H1 (cell line): ENCODE measurements at regions not wholly inside any gene's neighbourhood (a gene's known extent, or its start where the extent isn't known, plus 50 kb on each side); places are given as distances from the start of the nearest gene placed in this dataset.

Experiments used
- CTCF ChIA-PET: fragments of 300-600 bp; sonication (Branson Sonifier 250); formaldehyde crosslinking; loops from one replicate; lab custom pipeline; 2021; ENCODE audit not compliant: partially characterized antibody; lab: Charles Lee
- POLR2A ChIA-PET: fragments of 300-600 bp; sonication (Branson Sonifier 250); formaldehyde crosslinking; loops from one replicate; lab custom pipeline; 2021; ENCODE audit warnings: inconsistent platforms; ENCODE audit not compliant: partially characterized antibody; lab: Charles Lee
- DNase-seq, 2 experiments: peaks; one replicate each; pipeline versions ENCODE4 v3.0.0 to v3.0.0-alpha.2; 2010 to 2022; ENCODE audit warnings: low spot score in 2 of 2, low read depth in 1 of 2, mixed read lengths in 1 of 2
- FAIRE-seq: peaks from 2 replicates; lab custom pipeline; 2011; peaks lifted over from hg19 to GRCh38; lab: Jason Lieb, UNC
- H2AFZ ChIP-seq: 2 replicates; pipeline ENCODE4 v1.8.1; 2012; ENCODE audit warnings: low read length, inconsistent platforms
- H2AK5ac ChIP-seq: 2 replicates; pipeline ENCODE4 v1.6.1; 2013; ENCODE audit warnings: low read depth, low read length
- H2BK120ac ChIP-seq: replicated peaks from 2 replicates; pipeline ENCODE3; 2013; ENCODE audit warnings: low read depth, low read length, inconsistent platforms
- H2BK12ac ChIP-seq: 2 replicates; pipeline ENCODE4 v1.6.1; 2013; ENCODE audit warnings: low read depth, low read length
- H2BK15ac ChIP-seq: 2 replicates; pipeline ENCODE4 v1.6.1; 2013; ENCODE audit warnings: low read length
- H2BK20ac ChIP-seq: 2 replicates; pipeline ENCODE4 v1.6.1; 2013; ENCODE audit warnings: low read length
- H2BK5ac ChIP-seq: 2 replicates; pipeline ENCODE4 v1.6.1; 2013; ENCODE audit warnings: low read depth, low read length
- H3K14ac ChIP-seq: 2 replicates; pipeline ENCODE4 v1.6.1; 2013; ENCODE audit warnings: inconsistent platforms; ENCODE audit not compliant: insufficient read length
- H3K18ac ChIP-seq: 2 replicates; pipeline ENCODE4 v1.6.1; 2013; ENCODE audit warnings: low read length; ENCODE audit errors: extremely low read depth
- H3K23ac ChIP-seq: 2 replicates; pipeline ENCODE4 v1.6.1; 2013; ENCODE audit warnings: inconsistent platforms; ENCODE audit not compliant: insufficient read length
- H3K23me2 ChIP-seq: 2 replicates; pipeline ENCODE4 v1.6.1; 2013; ENCODE audit warnings: low read depth, low read length
- H3K27ac ChIP-seq: 2 replicates; pipeline ENCODE4 v1.6.1; 2011; ENCODE audit warnings: low read depth, low read length, inconsistent platforms
- H3K27me3 ChIP-seq, 4 experiments: replicated peaks in 1 of 4; 1 replicate in 1 of 4; 2 replicates in 3 of 4; pipeline versions ENCODE4 v1.6.1 to v1.8.1; 2011 to 2013; ENCODE audit warnings: low read length in 3 of 4, mild to moderate bottlenecking in 3 of 4, inconsistent platforms in 2 of 4, mixed read lengths in 2 of 4, moderate library complexity in 1 of 4; ENCODE audit not compliant: control insufficient read depth in 3 of 4, insufficient read depth in 3 of 4; ENCODE audit errors: extremely low read depth in 1 of 4
- H3K36me3 ChIP-seq, 4 experiments: 2 replicates each; pipeline versions ENCODE4 v1.6.1 to v1.8.1; 2011 to 2013; ENCODE audit warnings: mild to moderate bottlenecking in 4 of 4, low read length in 3 of 4, moderate library complexity in 2 of 4, control low read depth in 1 of 4, inconsistent platforms in 1 of 4; ENCODE audit not compliant: insufficient read depth in 4 of 4, control insufficient read depth in 2 of 4
- H3K4ac ChIP-seq: replicated peaks from 2 replicates; pipeline ENCODE3; 2013; ENCODE audit warnings: low read length, low read depth, mixed read lengths, inconsistent platforms; ENCODE audit not compliant: insufficient read length
- H3K4me1 ChIP-seq, 4 experiments: replicated peaks in 1 of 4; 1 replicate in 1 of 4; 2 replicates in 3 of 4; pipeline versions ENCODE4 v1.6.1 to v1.8.1; 2011 to 2013; ENCODE audit warnings: low read length in 3 of 4, inconsistent platforms in 2 of 4, mixed read lengths in 1 of 4; ENCODE audit not compliant: insufficient read depth in 4 of 4, control insufficient read depth in 3 of 4
- H3K4me2 ChIP-seq, 2 experiments: 2 replicates each; pipeline versions ENCODE4 v1.6.1 to v1.8.1; 2011 to 2013; ENCODE audit warnings: low read depth in 2 of 2, low read length in 2 of 2, control low read depth in 1 of 2, inconsistent platforms in 1 of 2, mild to moderate bottlenecking in 1 of 2; ENCODE audit not compliant: insufficient read depth in 1 of 2
- H3K4me3 ChIP-seq, 4 experiments: fragments of 200-600, 300-600 bp in 1 of 4; sonication (generic), shearing (Covaris generic), sonication (Bioruptor Twin) in 1 of 4; 2 replicates each; pipeline versions ENCODE4 v1.5.1 to v1.8.1; 2011 to 2016; ENCODE audit warnings: low read length in 4 of 4, low read depth in 3 of 4, control low read depth in 2 of 4, inconsistent platforms in 2 of 4, mild to moderate bottlenecking in 2 of 4, mixed read lengths in 1 of 4, moderate library complexity in 1 of 4; ENCODE audit not compliant: insufficient read depth in 2 of 4; ENCODE audit errors: extremely low read depth in 1 of 4
- H3K56ac ChIP-seq: replicated peaks from 2 replicates; pipeline ENCODE3; 2013; ENCODE audit warnings: low read depth, mild to moderate bottlenecking, mixed read lengths, low read length, inconsistent platforms; ENCODE audit not compliant: insufficient read length
- H3K79me1 ChIP-seq: 2 replicates; pipeline ENCODE4 v1.6.1; 2013; ENCODE audit warnings: low read depth, low read length, control low read depth
- H3K79me2 ChIP-seq, 2 experiments: 2 replicates each; pipeline versions ENCODE4 v1.6.1 to v1.8.1; 2012 to 2013; ENCODE audit warnings: low read length in 2 of 2, mild to moderate bottlenecking in 2 of 2, inconsistent platforms in 1 of 2; ENCODE audit not compliant: insufficient read depth in 2 of 2, control insufficient read depth in 1 of 2
- H3K9ac ChIP-seq, 4 experiments: replicated peaks in 1 of 4; 1 replicate in 1 of 4; 2 replicates in 3 of 4; pipeline versions ENCODE4 v1.6.1 to v1.8.1; 2011 to 2013; ENCODE audit warnings: low read depth in 3 of 4, low read length in 3 of 4, control low read depth in 2 of 4, mild to moderate bottlenecking in 2 of 4, moderate library complexity in 2 of 4, inconsistent platforms in 1 of 4; ENCODE audit errors: extremely low read depth in 1 of 4
- H3K9me3 ChIP-seq, 2 experiments: 2 replicates each; pipeline versions ENCODE4 v1.6.1 to v1.8.1; 2012 to 2013; ENCODE audit warnings: mild to moderate bottlenecking in 2 of 2, moderate library complexity in 2 of 2, control low read depth in 1 of 2, inconsistent platforms in 1 of 2, low read depth in 1 of 2, low read length in 1 of 2, mixed read lengths in 1 of 2; ENCODE audit not compliant: insufficient read depth in 2 of 2
- H4K20me1 ChIP-seq, 2 experiments: replicated peaks in 1 of 2; 2 replicates each; pipeline versions ENCODE3 to v1.8.1; 2011 to 2013; ENCODE audit warnings: inconsistent platforms in 2 of 2, low read length in 2 of 2, mild to moderate bottlenecking in 1 of 2; ENCODE audit not compliant: insufficient read depth in 2 of 2, control insufficient read depth in 1 of 2
- H4K5ac ChIP-seq: 2 replicates; pipeline ENCODE4 v1.6.1; 2013; ENCODE audit warnings: low read length, low read depth, mixed read lengths, inconsistent platforms; ENCODE audit not compliant: insufficient read length
- H4K8ac ChIP-seq: 2 replicates; pipeline ENCODE4 v1.8.0; 2013; ENCODE audit warnings: mild to moderate bottlenecking, moderate library complexity, low read length, inconsistent platforms; ENCODE audit not compliant: insufficient read depth; ENCODE audit errors: extremely low read depth
- H4K91ac ChIP-seq: replicated peaks from 2 replicates; pipeline ENCODE3; 2013; ENCODE audit warnings: low read length, mixed read lengths, inconsistent platforms; ENCODE audit not compliant: insufficient read length
- CEBPB ChIP-seq: IDR thresholded peaks from 2 replicates; pipeline ENCODE4 v1.6.1; 2012; ENCODE audit warnings: low read depth, low read length
- CHD1 ChIP-seq: IDR thresholded peaks from 2 replicates; pipeline ENCODE4 v1.6.1; 2012; ENCODE audit warnings: low read depth, low read length, improper control_type of control experiment
- CTBP2 ChIP-seq: IDR thresholded peaks from 2 replicates; pipeline ENCODE4 v1.7.0; 2011; ENCODE audit warnings: borderline replicate concordance, mild to moderate bottlenecking, moderate library complexity, mixed read lengths, low read length; ENCODE audit not compliant: insufficient read depth, insufficient read length
- EP300 ChIP-seq, 2 experiments: IDR thresholded peaks; 1 replicate in 1 of 2; 2 replicates in 1 of 2; pipeline ENCODE4 v1.6.1; 2011 to 2012; ENCODE audit warnings: low read depth in 2 of 2, low read length in 2 of 2, mild to moderate bottlenecking in 2 of 2, borderline replicate concordance in 1 of 2, inconsistent platforms in 1 of 2, moderate library complexity in 1 of 2
- GTF2F1 ChIP-seq: IDR thresholded peaks from 2 replicates; pipeline ENCODE4 v1.6.1; 2012; ENCODE audit warnings: low read depth, low read length, improper control_type of control experiment, borderline replicate concordance
- KDM5A ChIP-seq: fragments of 200-600 bp; IDR thresholded peaks from 2 replicates; pipeline ENCODE4 v1.7.1; 2012; ENCODE audit warnings: mild to moderate bottlenecking, low read length, inconsistent platforms, mixed read lengths
- NANOG ChIP-seq: IDR thresholded peaks from 2 replicates; pipeline ENCODE4 v1.6.1; 2011; ENCODE audit warnings: low read length, low read depth, mild to moderate bottlenecking, inconsistent platforms; ENCODE audit not compliant: insufficient read depth, poor library complexity, severe bottlenecking
- NRF1 ChIP-seq: IDR thresholded peaks from 2 replicates; pipeline ENCODE4 v1.6.1; 2011; ENCODE audit warnings: mild to moderate bottlenecking, low read depth, low read length, improper control_type of control experiment
- POU5F1 ChIP-seq: IDR thresholded peaks from 2 replicates; pipeline ENCODE4 v1.6.1; 2011; ENCODE audit warnings: low read depth, mild to moderate bottlenecking, low read length, moderate library complexity
- SP2 ChIP-seq: IDR thresholded peaks from 2 replicates; pipeline ENCODE4 v1.6.1; 2012; ENCODE audit warnings: mild to moderate bottlenecking, low read length, inconsistent platforms
- SRF ChIP-seq: IDR thresholded peaks from 2 replicates; pipeline ENCODE4 v1.6.1; 2011; ENCODE audit warnings: mild to moderate bottlenecking, low read depth, low read length, moderate library complexity
- SUZ12 ChIP-seq: fragments of 200-600 bp; sonication (generic); IDR thresholded peaks from 2 replicates; pipeline ENCODE4 v1.6.1; 2012; ENCODE audit warnings: mild to moderate bottlenecking, inconsistent platforms, low read length, moderate library complexity, mixed read lengths
- WGBS, 2 experiments: shearing (Covaris generic) in 1 of 2; methylation state at CpG; one replicate each; pipeline versions ENCODE4 v1.1.6 to v1.1.7; 2013 to 2015; ENCODE audit warnings: low lambda C conversion rate in 2 of 2, mixed read lengths in 2 of 2, inconsistent platforms in 1 of 2, low coverage in 1 of 2, missing lambda C conversion rate in 1 of 2; ENCODE audit not compliant: insufficient replicate concordance in 2 of 2, insufficient coverage in 1 of 2, insufficient read length in 1 of 2; ENCODE audit errors: extremely low coverage in 1 of 2, missing lambda C conversion rate in 1 of 2; 5-methylcytosine and 5-hydroxymethylcytosine counted together
- TF ChIP-seq, protein P1 (sequence below): IDR thresholded peaks from 2 replicates; pipeline ENCODE4 v1.6.1; 2012; ENCODE audit warnings: inconsistent platforms

DNA sequence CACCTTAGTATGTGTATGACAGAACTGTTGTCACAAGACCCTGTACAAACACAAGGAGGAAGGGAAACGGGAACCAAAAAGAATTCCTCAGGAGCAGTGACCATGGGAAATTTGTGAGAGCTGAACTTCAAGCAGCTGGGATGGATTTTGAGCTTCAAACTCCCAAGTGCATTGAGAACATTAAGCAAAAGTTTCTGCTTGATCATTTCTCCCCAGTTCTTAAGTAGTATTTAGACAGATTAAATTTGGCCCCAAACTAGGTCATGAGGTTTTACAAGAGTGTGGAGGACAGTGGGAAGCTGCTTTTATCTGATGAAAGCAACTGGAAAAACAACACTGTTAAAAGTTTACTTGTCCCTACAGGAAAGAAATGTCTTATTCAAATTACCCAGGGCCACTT lies 206.0 kb upstream of the DCN start:
- Histone ChIP-seq H4K91ac (no peak overlapping the region), H3K9ac (no peak overlapping the region), H3K4ac (no peak overlapping the region), H3K27me3 (no peaks in the 10 kb centered on the region), H2BK20ac (no peak overlapping the region), H3K56ac (no peak overlapping the region), H3K27ac (no peak overlapping the region), H2BK15ac (no peak overlapping the region), H3K79me1 (no peaks in the 10 kb centered on the region), H3K4me2 (no peak overlapping the region), H2AK5ac (no peak overlapping the region), H3K9me3 (no peaks in the 10 kb centered on the region; a peak in 1 of 4 replicates), H4K8ac (no peak overlapping the region), H3K14ac (no peak overlapping the region), H2BK120ac (no peak overlapping the region), H2BK5ac (no peak overlapping the region), H4K5ac (no peak overlapping the region), H4K20me1 (no peaks in the 10 kb centered on the region), H3K23me2 (no peaks in the 10 kb centered on the region), H3K4me1 (no peaks in the 10 kb centered on the region), H3K36me3 (no peaks in the 10 kb centered on the region), H3K4me3 (no peak overlapping the region), H3K23ac (no peak overlapping the region), H2BK12ac (no peak overlapping the region), H3K18ac (no peak overlapping the region), H2AFZ (0 out of 2 replicates have a peak overlapping the region, but pooled peaks have one; percentile 5), H3K79me2 (no peaks in the 10 kb centered on the region)
- WGBS, 2 experiments = 100% methylated on average over 1 of the region's 1 CpG; no CpG with 5 or more reads in 1 of the 2 experiments
- no peak for DNase-seq
- CTCF ChIA-PET = no interaction called here
- no peak for FAIRE-seq
- POLR2A ChIA-PET = no interaction called here
- no peak for TF ChIP-seq CTBP2
- TF ChIP-seq CEBPB = no peak
- no peak for TF ChIP-seq EP300 (IDR thresholded peaks at IDR 0.05; ENCODE audit: borderline replicate concordance in 1 of 2, low read depth in 2 of 2, low read length in 2 of 2)
- TF ChIP-seq CHD1 = no peak
- no peak for TF ChIP-seq POU5F1
- no peak for TF ChIP-seq SUZ12
- no peak for TF ChIP-seq GTF2F1
- no peak for TF ChIP-seq KDM5A
- no peak for TF ChIP-seq NRF1
- no peak for TF ChIP-seq SP2
- TF ChIP-seq SRF = no peak
- TF ChIP-seq, protein P1, sequence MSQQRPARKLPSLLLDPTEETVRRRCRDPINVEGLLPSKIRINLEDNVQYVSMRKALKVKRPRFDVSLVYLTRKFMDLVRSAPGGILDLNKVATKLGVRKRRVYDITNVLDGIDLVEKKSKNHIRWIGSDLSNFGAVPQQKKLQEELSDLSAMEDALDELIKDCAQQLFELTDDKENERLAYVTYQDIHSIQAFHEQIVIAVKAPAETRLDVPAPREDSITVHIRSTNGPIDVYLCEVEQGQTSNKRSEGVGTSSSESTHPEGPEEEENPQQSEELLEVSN = no peak
- TF ChIP-seq NANOG = no peak
